HepG2 (cell line): ENCODE measurements at regions not wholly inside any gene's neighbourhood (a gene's known extent, or its start where the extent isn't known, plus 50 kb on each side); places are given as distances from the start of the nearest gene placed in this dataset.

Source experiments
- ATAC-seq: fragments of 200-7000 bp; cut with Tn5 transposase; 3 replicates; pipeline ENCODE4 v1.9.1; 2020; ENCODE audit warnings: mild to moderate bottlenecking, moderate library complexity
- BruUV-seq: library from RNA; stranded (reverse); fragments of 400-500 nt; replicated peaks from 2 replicates; lab custom pipeline; 2021; lab: Mats Ljungman, UMichigan
- CTCF ChIA-PET: fragments of 300-600 bp; formaldehyde crosslinking; extraction: SDS; loops from one replicate; lab custom pipeline; 2021; ENCODE audit warnings: low total read pairs, inconsistent platforms, low intra/inter-chr PET ratio; lab: Yijun Ruan, JAX
- POLR2A ChIA-PET: fragments of 350-600 bp; sonication (Branson Sonifier 250); formaldehyde crosslinking; loops from one replicate; lab custom pipeline; 2020; ENCODE audit warnings: antibody characterized with exemption, inconsistent platforms; lab: Yijun Ruan, JAX
- DNase-seq: peaks from one replicate; pipeline ENCODE4 v3.0.0-alpha.2; 2015; ENCODE audit warnings: low spot score
- FAIRE-seq: peaks from 3 replicates; lab custom pipeline; 2011; peaks lifted over from hg19 to GRCh38; lab: Jason Lieb, UNC
- H2AFZ ChIP-seq: one replicate; pipeline ENCODE4 v1.6.1; 2011; ENCODE audit warnings: low read length, inconsistent platforms
- H3K27ac ChIP-seq: fragments of 300-600 bp; 3 replicates; pipeline ENCODE4 v1.8.0; 2011; ENCODE audit warnings: mixed run types, mild to moderate bottlenecking, mixed read lengths, low read length, inconsistent platforms; ENCODE audit not compliant: insufficient read depth; ENCODE audit errors: extremely low read length
- H3K27me3 ChIP-seq, 2 experiments: fragments of 200-600 bp in 1 of 2; 2 replicates in 1 of 2; 3 replicates in 1 of 2; pipeline versions ENCODE4 v1.6.0 to v1.8.0; 2011; ENCODE audit warnings: low read length in 2 of 2, mild to moderate bottlenecking in 2 of 2, moderate library complexity in 2 of 2, inconsistent platforms in 1 of 2; ENCODE audit not compliant: insufficient read depth in 2 of 2, control insufficient read depth in 1 of 2
- H3K36me3 ChIP-seq, 2 experiments: fragments of 200-600 bp in 1 of 2; replicated peaks in 1 of 2; 2 replicates in 1 of 2; 3 replicates in 1 of 2; pipeline versions ENCODE4 v1.5.1 to v1.8.0; 2011; ENCODE audit warnings: low read length in 2 of 2, inconsistent platforms in 1 of 2; ENCODE audit not compliant: insufficient read depth in 2 of 2, control insufficient read depth in 1 of 2
- H3K4me1 ChIP-seq: 2 replicates; pipeline ENCODE4 v1.5.1; 2012; ENCODE audit warnings: low read length, inconsistent platforms; ENCODE audit not compliant: insufficient read depth
- H3K4me2 ChIP-seq: 2 replicates; pipeline ENCODE4 v1.6.0; 2011; ENCODE audit warnings: low read depth, low read length, inconsistent platforms
- H3K4me3 ChIP-seq, 3 experiments: fragments of 200-600 bp in 1 of 3; sonication (generic), shearing (Covaris generic) in 1 of 3; replicated peaks in 1 of 3; 2 replicates each; pipeline ENCODE4 v1.5.1; 2011 to 2016; ENCODE audit warnings: low read length in 3 of 3, inconsistent platforms in 2 of 3, low read depth in 2 of 3, mild to moderate bottlenecking in 2 of 3, control low read depth in 1 of 3, mixed read lengths in 1 of 3; ENCODE audit not compliant: insufficient read depth in 1 of 3
- H3K79me2 ChIP-seq: one replicate; pipeline ENCODE4 v1.6.1; 2011; ENCODE audit warnings: low read length, inconsistent platforms; ENCODE audit not compliant: insufficient read depth
- H3K9ac ChIP-seq: 2 replicates; pipeline ENCODE4 v1.6.0; 2011; ENCODE audit warnings: mild to moderate bottlenecking, low read depth, low read length, inconsistent platforms; ENCODE audit not compliant: insufficient read depth
- H3K9me3 ChIP-seq: 2 replicates; pipeline ENCODE4 v1.5.1; 2012; ENCODE audit warnings: mild to moderate bottlenecking, low read length
- H4K20me1 ChIP-seq: 2 replicates; pipeline ENCODE4 v1.6.0; 2011; ENCODE audit warnings: inconsistent platforms, mild to moderate bottlenecking, low read length, moderate library complexity; ENCODE audit not compliant: insufficient read depth
- CEBPB ChIP-seq: IDR thresholded peaks from 2 replicates; pipeline ENCODE4 v1.6.1; 2011; ENCODE audit warnings: low read depth, low read length, improper control_type of control experiment, borderline replicate concordance
- DMAP1 ChIP-seq: IDR thresholded peaks from 2 replicates; pipeline ENCODE4 v1.6.1; 2016
- DNMT3B ChIP-seq: conservative IDR thresholded peaks from 2 replicates; pipeline ENCODE4 v1.6.1; 2016; ENCODE audit warnings: missing biosample characterization, control low read depth
- ETV6 ChIP-seq: sonication (generic); formaldehyde crosslinking; conservative IDR thresholded peaks from 2 replicates; pipeline ENCODE4 v1.4.0; 2020; ENCODE audit warnings: missing genetic modification reagents
- FOXK2 ChIP-seq: fragments of 450-650 bp; IDR thresholded peaks from 2 replicates; pipeline ENCODE4 v1.6.1; 2016
- HNF4A ChIP-seq: sonication (generic); formaldehyde crosslinking; IDR thresholded peaks from 2 replicates; pipeline ENCODE4 v1.4.0; 2020; ENCODE audit warnings: missing genetic modification reagents
- HOXA9 ChIP-seq: sonication (generic); formaldehyde crosslinking; IDR thresholded peaks from 2 replicates; pipeline ENCODE4 v1.8.1; 2022; ENCODE audit warnings: missing genetic modification reagents, mild to moderate bottlenecking, moderate library complexity, borderline replicate concordance
- JDP2 ChIP-seq: sonication (generic); formaldehyde crosslinking; IDR thresholded peaks from 2 replicates; pipeline ENCODE4 v1.8.1; 2022; ENCODE audit warnings: missing genetic modification reagents, borderline replicate concordance
- TAF15 ChIP-seq: fragments of 200-400 bp; formaldehyde crosslinking; IDR thresholded peaks from one replicate; pipeline ENCODE4 v1.6.1; 2018; ENCODE audit warnings: mild to moderate bottlenecking, low read depth, low read length; ENCODE audit not compliant: poor library complexity, severe bottlenecking
- TEAD3 ChIP-seq: optimal IDR thresholded peaks from 2 replicates; pipeline ENCODE3; 2016; ENCODE audit warnings: borderline replicate concordance
- TFAP4 ChIP-seq: sonication (generic); IDR thresholded peaks from 2 replicates; pipeline ENCODE4 v1.6.1; 2016; ENCODE audit warnings: low read depth, borderline replicate concordance
- ZNF383 ChIP-seq: sonication (generic); formaldehyde crosslinking; IDR thresholded peaks from 2 replicates; pipeline ENCODE4 v1.4.0; 2020; ENCODE audit warnings: missing genetic modification reagents, mild to moderate bottlenecking, borderline replicate concordance
- ZNF547 ChIP-seq: sonication (generic); formaldehyde crosslinking; IDR thresholded peaks from 2 replicates; pipeline ENCODE4 v1.5.1; 2020; ENCODE audit warnings: mild to moderate bottlenecking, missing genetic modification reagents
- ZNF549 ChIP-seq: sonication (generic); formaldehyde crosslinking; IDR thresholded peaks from 2 replicates; pipeline ENCODE4 v1.5.0; 2020; ENCODE audit warnings: missing genetic modification reagents
- ZNF569 ChIP-seq: sonication (generic); formaldehyde crosslinking; IDR thresholded peaks from 2 replicates; pipeline ENCODE4 v1.5.0; 2020; ENCODE audit warnings: mild to moderate bottlenecking, missing genetic modification reagents, moderate library complexity, borderline replicate concordance
- ZNF614 ChIP-seq: IDR thresholded peaks from 2 replicates; pipeline ENCODE4 v1.6.1; 2018; ENCODE audit warnings: missing biosample characterization, missing genetic modification reagents, inconsistent platforms, borderline replicate concordance
- ZSCAN30 ChIP-seq: sonication (generic); formaldehyde crosslinking; IDR thresholded peaks from 2 replicates; pipeline ENCODE4 v1.5.0; 2020; ENCODE audit warnings: mild to moderate bottlenecking, missing genetic modification reagents
- WGBS: methylation state at CpG from one replicate; pipeline ENCODE4 v1.1.6; 2017; ENCODE audit warnings: low lambda C conversion rate; 5-methylcytosine and 5-hydroxymethylcytosine counted together
- in situ Hi-C: cut with HindIII; loops from 2 replicates; pipeline ENCODE4 v1.10.0; 2017; ENCODE audit warnings: low pct_unique_long_range_greater_than_20kb; ENCODE audit not compliant: extremely low pct_ligation_motif_present
- intact Hi-C: fragments of 100-400 bp; cut with micrococcal nuclease; formaldehyde crosslinking; loops from one replicate; pipeline ENCODE4 v1.10.0; 2022; ENCODE audit not compliant: unreplicated experiment
- TF ChIP-seq, protein P1 (sequence below): IDR thresholded peaks from 2 replicates; pipeline ENCODE4 v1.6.1; 2016; ENCODE audit warnings: low read depth, control low read depth

DNA sequence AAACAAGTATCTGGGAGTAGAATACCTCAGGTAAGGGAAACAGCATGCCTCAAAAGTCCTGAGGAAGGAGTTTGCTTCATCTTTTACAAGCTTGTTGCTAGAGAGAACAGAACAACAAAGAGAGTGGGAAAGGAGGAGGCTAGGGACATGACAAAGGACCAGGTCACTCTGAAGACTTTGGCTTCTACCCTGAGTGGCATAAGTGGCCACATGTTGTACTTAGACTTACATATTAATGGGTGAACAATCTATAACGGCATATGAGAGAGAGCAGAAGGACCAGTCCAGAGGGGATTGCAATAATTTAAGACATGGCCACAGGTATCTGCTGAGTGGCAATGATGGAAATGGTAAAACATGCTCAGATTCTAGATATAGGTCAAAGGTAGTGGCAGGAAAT lies 668.3 kb upstream of the ADGRB3 start:
- 5% methylated on average over 1 of the region's 1 CpG for WGBS
- FAIRE-seq (no peak), DNase-seq (no peak), ATAC-seq (no peak)
- no peak overlapping the region for H3K27ac ChIP-seq
- no peaks in the 10 kb centered on the region for H3K79me2 ChIP-seq
- TF ChIP-seq ZNF547 (CRISPR knock-in tag) (no peak), CEBPB (no peak), TEAD3 (no peak), TFAP4 (no peak), ZNF383 (no peak), ZNF569 (no peak), ZNF549 (CRISPR knock-in tag) (no peak), HNF4A (CRISPR knock-in tag) (no peak), TAF15 (no peak), ZSCAN30 (CRISPR knock-in tag) (no peak), ETV6 (no peak), DNMT3B (CRISPR knock-in tag) (no peak), HOXA9 (no peak), DMAP1 (no peak), ZNF614 (CRISPR knock-in tag) (no peak), JDP2 (CRISPR knock-in tag) (no peak), FOXK2 (no peak)
- TF ChIP-seq, protein P1, sequence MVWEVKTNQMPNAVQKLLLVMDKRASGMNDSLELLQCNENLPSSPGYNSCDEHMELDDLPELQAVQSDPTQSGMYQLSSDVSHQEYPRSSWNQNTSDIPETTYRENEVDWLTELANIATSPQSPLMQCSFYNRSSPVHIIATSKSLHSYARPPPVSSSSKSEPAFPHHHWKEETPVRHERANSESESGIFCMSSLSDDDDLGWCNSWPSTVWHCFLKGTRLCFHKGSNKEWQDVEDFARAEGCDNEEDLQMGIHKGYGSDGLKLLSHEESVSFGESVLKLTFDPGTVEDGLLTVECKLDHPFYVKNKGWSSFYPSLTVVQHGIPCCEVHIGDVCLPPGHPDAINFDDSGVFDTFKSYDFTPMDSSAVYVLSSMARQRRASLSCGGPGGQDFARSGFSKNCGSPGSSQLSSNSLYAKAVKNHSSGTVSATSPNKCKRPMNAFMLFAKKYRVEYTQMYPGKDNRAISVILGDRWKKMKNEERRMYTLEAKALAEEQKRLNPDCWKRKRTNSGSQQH (CRISPR knock-in tag): no peak
- TF ChIP-seq, all 625 proteins: peak for 0
- Histone ChIP-seq H3K9me3 (no peaks in the 10 kb centered on the region), H3K36me3 (no peaks in the 10 kb centered on the region), H3K27me3 (no peaks in the 10 kb centered on the region), H3K4me1 (no peaks in the 10 kb centered on the region), H2AFZ (no peak overlapping the region), H3K4me2 (no peak overlapping the region), H4K20me1 (no peaks in the 10 kb centered on the region), H3K4me3 (no peak overlapping the region), H3K9ac (no peak overlapping the region)
- POLR2A ChIA-PET: no interaction called here
- in situ Hi-C loops (no loop called here), intact Hi-C loops (no loop called here)
- CTCF ChIA-PET: no interaction called here
- no TSS peak for BruUV-seq
